ENCODE measurements at regions not wholly inside any gene's neighbourhood (a gene's known extent, or its start where the extent isn't known, plus 50 kb on each side); places are given as distances from the start of the nearest gene placed in this dataset.

DNA sequence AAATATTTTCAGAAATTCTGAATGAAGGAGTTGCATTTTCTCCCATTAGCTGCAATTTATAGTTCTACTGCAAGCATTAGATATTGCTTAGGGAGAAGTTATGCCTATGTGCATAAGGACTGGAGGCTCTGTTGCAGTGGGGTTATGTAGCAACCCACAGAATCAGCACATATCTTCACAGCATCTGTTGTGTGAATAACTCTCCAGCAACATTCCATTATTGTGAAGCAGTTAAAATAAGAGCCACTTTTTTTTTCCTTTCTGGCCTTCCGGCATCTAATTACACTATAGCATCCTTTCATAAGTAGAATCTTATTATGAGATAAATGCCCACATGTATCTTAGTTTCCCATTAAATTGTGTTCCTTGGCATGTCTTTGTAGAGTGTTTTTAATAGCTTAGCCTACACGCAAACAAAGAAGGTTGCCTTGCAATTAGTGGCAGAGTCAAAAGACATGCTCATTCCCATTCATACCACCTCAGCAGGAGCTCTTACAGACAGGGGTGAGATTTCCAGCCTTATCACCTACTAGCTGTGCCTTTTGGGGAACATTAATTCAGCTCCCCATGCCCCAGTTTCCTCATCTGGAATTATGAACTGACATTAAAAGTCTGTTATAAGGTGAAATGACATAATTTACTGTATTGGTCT, 596.0 kb upstream of the GOT2 start:
- H3K79me2 ChIP-seq (replicated peaks; ENCODE audit: insufficient read depth): no peaks in the 10 kb centered on the region
- Mint-ChIP-seq H3K4me3 (no peak overlapping the region), H3K9me3 (peaks cover 4% of the 10 kb centered on the region; the same call in 2 of the 3 replicates), H3K27ac (no peak overlapping the region), H3K36me3 (ENCODE audit: low read depth) (peaks cover 3% of the 10 kb centered on the region; the same call in 1 of the 3 replicates), H3K27me3 (ENCODE audit: insufficient read depth, low read depth, poor library complexity) (peaks cover 15% of the 10 kb centered on the region), H3K4me1 (peaks cover 18% of the 10 kb centered on the region; the same call in 2 of the 3 replicates)
- H3K4me1 ChIP-seq (ENCODE audit: insufficient read depth): peaks cover 15% of the 10 kb centered on the region
- no peak for TF ChIP-seq EZH2 (IDR thresholded peaks at IDR 0.05; ENCODE audit: low read depth, unreplicated experiment)
- TF ChIP-seq, protein P1, sequence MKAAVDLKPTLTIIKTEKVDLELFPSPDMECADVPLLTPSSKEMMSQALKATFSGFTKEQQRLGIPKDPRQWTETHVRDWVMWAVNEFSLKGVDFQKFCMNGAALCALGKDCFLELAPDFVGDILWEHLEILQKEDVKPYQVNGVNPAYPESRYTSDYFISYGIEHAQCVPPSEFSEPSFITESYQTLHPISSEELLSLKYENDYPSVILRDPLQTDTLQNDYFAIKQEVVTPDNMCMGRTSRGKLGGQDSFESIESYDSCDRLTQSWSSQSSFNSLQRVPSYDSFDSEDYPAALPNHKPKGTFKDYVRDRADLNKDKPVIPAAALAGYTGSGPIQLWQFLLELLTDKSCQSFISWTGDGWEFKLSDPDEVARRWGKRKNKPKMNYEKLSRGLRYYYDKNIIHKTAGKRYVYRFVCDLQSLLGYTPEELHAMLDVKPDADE (IDR thresholded peaks at IDR 0.05): no peak
- TF ChIP-seq NANOG (IDR thresholded peaks at IDR 0.05; ENCODE audit: borderline replicate concordance): no peak
- TF ChIP-seq STAT1 (IDR thresholded peaks at IDR 0.05; ENCODE audit: unreplicated experiment): no peak
- TF ChIP-seq POLR2AphosphoS5 (IDR thresholded peaks at IDR 0.05; ENCODE audit: low read depth): no peak
- no peak for TF ChIP-seq EZH2phosphoT487 (IDR thresholded peaks at IDR 0.05; ENCODE audit: unreplicated experiment)
- TF ChIP-seq, protein P2, sequence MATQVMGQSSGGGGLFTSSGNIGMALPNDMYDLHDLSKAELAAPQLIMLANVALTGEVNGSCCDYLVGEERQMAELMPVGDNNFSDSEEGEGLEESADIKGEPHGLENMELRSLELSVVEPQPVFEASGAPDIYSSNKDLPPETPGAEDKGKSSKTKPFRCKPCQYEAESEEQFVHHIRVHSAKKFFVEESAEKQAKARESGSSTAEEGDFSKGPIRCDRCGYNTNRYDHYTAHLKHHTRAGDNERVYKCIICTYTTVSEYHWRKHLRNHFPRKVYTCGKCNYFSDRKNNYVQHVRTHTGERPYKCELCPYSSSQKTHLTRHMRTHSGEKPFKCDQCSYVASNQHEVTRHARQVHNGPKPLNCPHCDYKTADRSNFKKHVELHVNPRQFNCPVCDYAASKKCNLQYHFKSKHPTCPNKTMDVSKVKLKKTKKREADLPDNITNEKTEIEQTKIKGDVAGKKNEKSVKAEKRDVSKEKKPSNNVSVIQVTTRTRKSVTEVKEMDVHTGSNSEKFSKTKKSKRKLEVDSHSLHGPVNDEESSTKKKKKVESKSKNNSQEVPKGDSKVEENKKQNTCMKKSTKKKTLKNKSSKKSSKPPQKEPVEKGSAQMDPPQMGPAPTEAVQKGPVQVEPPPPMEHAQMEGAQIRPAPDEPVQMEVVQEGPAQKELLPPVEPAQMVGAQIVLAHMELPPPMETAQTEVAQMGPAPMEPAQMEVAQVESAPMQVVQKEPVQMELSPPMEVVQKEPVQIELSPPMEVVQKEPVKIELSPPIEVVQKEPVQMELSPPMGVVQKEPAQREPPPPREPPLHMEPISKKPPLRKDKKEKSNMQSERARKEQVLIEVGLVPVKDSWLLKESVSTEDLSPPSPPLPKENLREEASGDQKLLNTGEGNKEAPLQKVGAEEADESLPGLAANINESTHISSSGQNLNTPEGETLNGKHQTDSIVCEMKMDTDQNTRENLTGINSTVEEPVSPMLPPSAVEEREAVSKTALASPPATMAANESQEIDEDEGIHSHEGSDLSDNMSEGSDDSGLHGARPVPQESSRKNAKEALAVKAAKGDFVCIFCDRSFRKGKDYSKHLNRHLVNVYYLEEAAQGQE (IDR thresholded peaks at IDR 0.05; ENCODE audit: unreplicated experiment): no peak
- no peak for TF ChIP-seq CREB1 (CRISPR knock-in tag; IDR thresholded peaks at IDR 0.05; ENCODE audit: low read depth)
- no peak for TF ChIP-seq ZNF114 (CRISPR knock-in tag; IDR thresholded peaks at IDR 0.05)
- no peak for TF ChIP-seq JUNB (IDR thresholded peaks at IDR 0.05; ENCODE audit: unreplicated experiment)
- no peak for TF ChIP-seq ZNF331 (CRISPR knock-in tag; IDR thresholded peaks at IDR 0.05; ENCODE audit: low read depth)
- TF ChIP-seq, protein P3, sequence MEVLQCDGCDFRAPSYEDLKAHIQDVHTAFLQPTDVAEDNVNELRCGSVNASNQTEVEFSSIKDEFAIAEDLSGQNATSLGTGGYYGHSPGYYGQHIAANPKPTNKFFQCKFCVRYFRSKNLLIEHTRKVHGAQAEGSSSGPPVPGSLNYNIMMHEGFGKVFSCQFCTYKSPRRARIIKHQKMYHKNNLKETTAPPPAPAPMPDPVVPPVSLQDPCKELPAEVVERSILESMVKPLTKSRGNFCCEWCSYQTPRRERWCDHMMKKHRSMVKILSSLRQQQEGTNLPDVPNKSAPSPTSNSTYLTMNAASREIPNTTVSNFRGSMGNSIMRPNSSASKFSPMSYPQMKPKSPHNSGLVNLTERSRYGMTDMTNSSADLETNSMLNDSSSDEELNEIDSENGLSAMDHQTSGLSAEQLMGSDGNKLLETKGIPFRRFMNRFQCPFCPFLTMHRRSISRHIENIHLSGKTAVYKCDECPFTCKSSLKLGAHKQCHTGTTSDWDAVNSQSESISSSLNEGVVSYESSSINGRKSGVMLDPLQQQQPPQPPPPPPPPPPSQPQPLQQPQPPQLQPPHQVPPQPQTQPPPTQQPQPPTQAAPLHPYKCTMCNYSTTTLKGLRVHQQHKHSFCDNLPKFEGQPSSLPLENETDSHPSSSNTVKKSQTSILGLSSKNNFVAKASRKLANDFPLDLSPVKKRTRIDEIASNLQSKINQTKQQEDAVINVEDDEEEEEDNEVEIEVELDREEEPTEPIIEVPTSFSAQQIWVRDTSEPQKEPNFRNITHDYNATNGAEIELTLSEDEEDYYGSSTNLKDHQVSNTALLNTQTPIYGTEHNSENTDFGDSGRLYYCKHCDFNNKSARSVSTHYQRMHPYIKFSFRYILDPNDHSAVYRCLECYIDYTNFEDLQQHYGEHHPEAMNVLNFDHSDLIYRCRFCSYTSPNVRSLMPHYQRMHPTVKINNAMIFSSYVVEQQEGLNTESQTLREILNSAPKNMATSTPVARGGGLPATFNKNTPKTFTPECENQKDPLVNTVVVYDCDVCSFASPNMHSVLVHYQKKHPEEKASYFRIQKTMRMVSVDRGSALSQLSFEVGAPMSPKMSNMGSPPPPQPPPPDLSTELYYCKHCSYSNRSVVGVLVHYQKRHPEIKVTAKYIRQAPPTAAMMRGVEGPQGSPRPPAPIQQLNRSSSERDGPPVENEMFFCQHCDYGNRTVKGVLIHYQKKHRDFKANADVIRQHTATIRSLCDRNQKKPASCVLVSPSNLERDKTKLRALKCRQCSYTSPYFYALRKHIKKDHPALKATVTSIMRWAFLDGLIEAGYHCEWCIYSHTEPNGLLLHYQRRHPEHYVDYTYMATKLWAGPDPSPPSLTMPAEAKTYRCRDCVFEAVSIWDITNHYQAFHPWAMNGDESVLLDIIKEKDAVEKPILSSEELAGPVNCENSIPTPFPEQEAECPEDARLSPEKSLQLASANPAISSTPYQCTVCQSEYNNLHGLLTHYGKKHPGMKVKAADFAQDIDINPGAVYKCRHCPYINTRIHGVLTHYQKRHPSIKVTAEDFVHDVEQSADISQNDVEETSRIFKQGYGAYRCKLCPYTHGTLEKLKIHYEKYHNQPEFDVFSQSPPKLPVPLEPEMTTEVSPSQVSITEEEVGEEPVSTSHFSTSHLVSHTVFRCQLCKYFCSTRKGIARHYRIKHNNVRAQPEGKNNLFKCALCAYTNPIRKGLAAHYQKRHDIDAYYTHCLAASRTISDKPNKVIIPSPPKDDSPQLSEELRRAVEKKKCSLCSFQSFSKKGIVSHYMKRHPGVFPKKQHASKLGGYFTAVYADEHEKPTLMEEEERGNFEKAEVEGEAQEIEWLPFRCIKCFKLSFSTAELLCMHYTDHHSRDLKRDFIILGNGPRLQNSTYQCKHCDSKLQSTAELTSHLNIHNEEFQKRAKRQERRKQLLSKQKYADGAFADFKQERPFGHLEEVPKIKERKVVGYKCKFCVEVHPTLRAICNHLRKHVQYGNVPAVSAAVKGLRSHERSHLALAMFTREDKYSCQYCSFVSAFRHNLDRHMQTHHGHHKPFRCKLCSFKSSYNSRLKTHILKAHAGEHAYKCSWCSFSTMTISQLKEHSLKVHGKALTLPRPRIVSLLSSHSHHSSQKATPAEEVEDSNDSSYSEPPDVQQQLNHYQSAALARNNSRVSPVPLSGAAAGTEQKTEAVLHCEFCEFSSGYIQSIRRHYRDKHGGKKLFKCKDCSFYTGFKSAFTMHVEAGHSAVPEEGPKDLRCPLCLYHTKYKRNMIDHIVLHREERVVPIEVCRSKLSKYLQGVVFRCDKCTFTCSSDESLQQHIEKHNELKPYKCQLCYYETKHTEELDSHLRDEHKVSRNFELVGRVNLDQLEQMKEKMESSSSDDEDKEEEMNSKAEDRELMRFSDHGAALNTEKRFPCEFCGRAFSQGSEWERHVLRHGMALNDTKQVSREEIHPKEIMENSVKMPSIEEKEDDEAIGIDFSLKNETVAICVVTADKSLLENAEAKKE (CRISPR knock-in tag; IDR thresholded peaks at IDR 0.05): no peak
- TF ChIP-seq, protein P4, sequence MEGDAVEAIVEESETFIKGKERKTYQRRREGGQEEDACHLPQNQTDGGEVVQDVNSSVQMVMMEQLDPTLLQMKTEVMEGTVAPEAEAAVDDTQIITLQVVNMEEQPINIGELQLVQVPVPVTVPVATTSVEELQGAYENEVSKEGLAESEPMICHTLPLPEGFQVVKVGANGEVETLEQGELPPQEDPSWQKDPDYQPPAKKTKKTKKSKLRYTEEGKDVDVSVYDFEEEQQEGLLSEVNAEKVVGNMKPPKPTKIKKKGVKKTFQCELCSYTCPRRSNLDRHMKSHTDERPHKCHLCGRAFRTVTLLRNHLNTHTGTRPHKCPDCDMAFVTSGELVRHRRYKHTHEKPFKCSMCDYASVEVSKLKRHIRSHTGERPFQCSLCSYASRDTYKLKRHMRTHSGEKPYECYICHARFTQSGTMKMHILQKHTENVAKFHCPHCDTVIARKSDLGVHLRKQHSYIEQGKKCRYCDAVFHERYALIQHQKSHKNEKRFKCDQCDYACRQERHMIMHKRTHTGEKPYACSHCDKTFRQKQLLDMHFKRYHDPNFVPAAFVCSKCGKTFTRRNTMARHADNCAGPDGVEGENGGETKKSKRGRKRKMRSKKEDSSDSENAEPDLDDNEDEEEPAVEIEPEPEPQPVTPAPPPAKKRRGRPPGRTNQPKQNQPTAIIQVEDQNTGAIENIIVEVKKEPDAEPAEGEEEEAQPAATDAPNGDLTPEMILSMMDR (conservative IDR thresholded peaks at IDR 0.05; ENCODE audit: low read depth in 2 of 2): no peak
- no peak overlapping the region for H3K27ac ChIP-seq (ENCODE audit: low read depth)
- H3K4me3 ChIP-seq: no peak overlapping the region
- no peaks in the 10 kb centered on the region for H4K20me1 ChIP-seq (replicated peaks; ENCODE audit: insufficient read depth)
- no peaks in the 10 kb centered on the region for H3K9me2 ChIP-seq (ENCODE audit: insufficient read depth)
- DNase-seq (ENCODE audit: low spot score) (no peak), ATAC-seq (peak; percentile 64)
- no peak overlapping the region for H3K4me2 ChIP-seq
- no peaks in the 10 kb centered on the region for H3K36me3 ChIP-seq (ENCODE audit: insufficient read depth)
- H2AFZ ChIP-seq: no peak overlapping the region
- peaks cover 17% of the 10 kb centered on the region for H3K27me3 ChIP-seq (ENCODE audit: insufficient read depth)
- no peaks in the 10 kb centered on the region for H3F3A ChIP-seq (replicated peaks; ENCODE audit: low read depth)
